AG10803 (cell line): ENCODE measurements at regions not wholly inside any gene's neighbourhood (a gene's known extent, or its start where the extent isn't known, plus 50 kb on each side); places are given as distances from the start of the nearest gene placed in this dataset.
"Not testable (repeated sequence)": the region's sequence is repeated elsewhere in the genome, so short reads cannot be mapped to it uniquely, and the experiment has no call there.

Experiments used
- DNase-seq: peaks from one replicate; pipeline ENCODE4 v3.0.0; 2010; ENCODE audit warnings: low read depth
- H3K4me3 ChIP-seq: 2 replicates; pipeline ENCODE4 v1.5.1; 2011; ENCODE audit warnings: mild to moderate bottlenecking, low read length, control low read depth
- CTCF ChIP-seq: conservative IDR thresholded peaks from 2 replicates; pipeline ENCODE4 v1.5.1; 2011; ENCODE audit warnings: mild to moderate bottlenecking, low read length, control low read depth, inconsistent platforms

GRCh38 chr4:187666697-187667494 lies 328.7 kb upstream of the ZFP42 start:
- TF ChIP-seq CTCF: no peak
- peak; percentile 11 for DNase-seq
- no peak overlapping the region for H3K4me3 ChIP-seq

DNA sequence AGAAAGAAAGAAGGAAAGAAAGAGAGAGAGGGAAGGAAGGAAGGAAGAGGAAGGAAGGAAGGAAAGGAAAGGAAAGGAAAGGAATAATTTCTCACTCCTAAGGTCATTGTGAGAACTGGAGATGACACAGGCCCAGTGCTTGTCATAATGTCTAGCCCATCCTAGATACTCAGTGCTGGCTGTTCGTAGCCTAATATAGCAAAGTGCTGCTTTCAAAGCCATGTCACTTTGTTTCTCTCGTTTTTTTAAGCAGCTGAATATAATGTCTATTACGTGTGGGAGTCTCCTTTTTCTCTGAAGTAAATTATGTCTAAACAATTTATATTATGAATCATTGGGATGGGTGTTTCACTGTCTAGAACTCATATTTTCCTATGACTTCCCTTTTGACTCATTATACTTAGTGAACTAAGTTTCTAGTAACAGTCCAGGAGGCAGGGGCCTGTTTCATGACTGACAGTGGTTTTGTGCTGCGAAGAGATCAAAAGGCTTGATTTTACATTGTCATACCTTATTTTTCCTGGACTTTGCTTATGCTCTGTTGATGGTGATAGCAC lies 327.0 kb upstream of the ZFP42 start:
- no peak for DNase-seq
- no peak overlapping the region for H3K4me3 ChIP-seq
- no peak for TF ChIP-seq CTCF

- not testable (repeated sequence) for H3K4me3 ChIP-seq
Measured at GRCh38 chr4:187671521-187671920, 324.1 kb upstream of the ZFP42 start.

GRCh38 chr4:187671958-187672357 lies 323.6 kb upstream of the ZFP42 start:
- H3K4me3 ChIP-seq, DNase-seq: not testable (repeated sequence)

More at GRCh38 chr4:187671521-187671920, 324.1 kb upstream of the ZFP42 start:
- not testable (repeated sequence) for DNase-seq

DNA sequence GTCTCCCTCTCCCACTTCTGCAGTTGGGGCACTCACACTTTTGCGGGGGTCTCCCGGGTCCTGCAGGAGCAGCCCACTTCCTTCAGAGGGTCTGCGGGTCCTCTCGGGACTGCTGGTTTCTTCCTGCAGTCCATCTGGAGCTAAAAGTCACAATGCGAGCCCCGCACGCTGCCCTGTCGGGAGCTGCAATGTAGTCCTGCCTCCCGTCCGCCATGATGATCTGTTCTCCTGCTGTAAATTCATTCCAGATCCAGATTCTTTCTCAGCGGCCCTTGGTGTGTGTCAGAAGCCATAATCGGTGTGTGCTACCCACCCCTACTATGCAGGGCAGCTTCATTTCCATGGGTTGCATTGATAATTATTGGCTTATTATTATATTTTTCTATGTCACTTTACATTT lies 323.0 kb upstream of the ZFP42 start:
- H3K4me3 ChIP-seq, DNase-seq: not testable (repeated sequence)

GRCh38 chr4:187679450-187679849 lies 316.1 kb upstream of the ZFP42 start:
- no peak for TF ChIP-seq CTCF
- H3K4me3 ChIP-seq: no peak overlapping the region
- DNase-seq: peak; percentile 11

- TF ChIP-seq CTCF: no peak
- DNase-seq: no peak
- H3K4me3 ChIP-seq: no peak overlapping the region
Measured at GRCh38 chr4:187685247-187685646, 310.3 kb upstream of the ZFP42 start.

DNA sequence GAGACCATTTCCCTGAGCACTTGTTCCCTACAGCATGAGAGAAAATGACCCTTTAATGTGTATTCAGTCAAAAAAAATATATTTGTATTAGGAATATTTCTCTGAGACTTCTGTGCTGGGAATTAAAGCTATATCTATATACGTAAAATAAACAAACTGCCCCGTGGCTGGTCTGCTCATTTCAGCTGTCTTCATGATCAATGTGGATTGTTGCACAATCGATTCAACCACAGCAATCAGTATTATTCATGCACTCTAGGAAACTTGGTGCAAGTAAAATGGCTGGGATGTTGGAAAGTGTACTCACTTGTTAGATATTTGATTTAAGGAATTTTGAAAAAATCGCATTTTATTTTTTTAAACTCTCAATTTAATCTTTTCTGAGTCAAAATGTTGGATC lies 307.9 kb upstream of the ZFP42 start:
- no peak for TF ChIP-seq CTCF
- no peak overlapping the region for H3K4me3 ChIP-seq

DNA sequence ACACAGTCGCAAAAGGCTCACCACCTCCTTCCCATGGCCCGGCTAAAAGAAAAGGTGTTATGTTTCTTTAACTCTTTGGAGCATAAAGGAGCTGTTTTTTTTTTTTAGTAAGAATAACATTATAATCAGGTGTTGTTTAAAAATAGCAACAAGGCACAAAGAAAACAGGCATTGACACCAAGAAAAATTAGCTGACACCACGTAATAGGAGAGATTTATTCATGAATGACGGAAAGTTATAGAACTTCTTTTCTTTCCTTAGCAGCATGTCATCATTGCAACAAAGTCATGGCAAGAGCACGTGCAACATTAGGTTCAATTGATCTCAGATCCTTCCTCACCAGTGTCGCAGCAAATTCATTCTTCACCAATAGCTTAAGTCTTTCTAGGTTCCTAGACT lies 302.9 kb upstream of the ZFP42 start:
- no peak overlapping the region for H3K4me3 ChIP-seq
- TF ChIP-seq CTCF: no peak
- no peak for DNase-seq

More for the DNA sequence above, 307.9 kb upstream of the ZFP42 start:
- DNase-seq: no peak

- H3K4me3 ChIP-seq, DNase-seq: not testable (repeated sequence)
Measured at GRCh38 chr4:187695531-187695930, 300.0 kb upstream of the ZFP42 start.
